GM12878 (cell line): ENCODE measurements at regions not wholly inside any gene's neighbourhood (a gene's known extent, or its start where the extent isn't known, plus 50 kb on each side); places are given as distances from the start of the nearest gene placed in this dataset.

Source experiments
- CREB1 ChIP-seq: IDR thresholded peaks from 2 replicates; pipeline ENCODE4 v1.6.1; 2012; ENCODE audit warnings: low read depth, mild to moderate bottlenecking, inconsistent platforms
- FOS ChIP-seq: IDR thresholded peaks from 3 replicates; pipeline ENCODE4 v1.6.1; 2011; ENCODE audit warnings: borderline replicate concordance; ENCODE audit not compliant: insufficient read length; ENCODE audit errors: extremely low read depth
- HDAC6 ChIP-seq: fragments of 200-600 bp; sonication (generic); IDR thresholded peaks from one replicate; pipeline ENCODE4 v1.8.0; 2017; ENCODE audit warnings: antibody characterized with exemption; ENCODE audit not compliant: unreplicated experiment
- HDGF ChIP-seq: fragments of 450-650 bp; IDR thresholded peaks from 2 replicates; pipeline ENCODE4 v1.6.1; 2016; ENCODE audit warnings: antibody characterized with exemption
- NRF1 ChIP-seq: conservative IDR thresholded peaks from 2 replicates; pipeline ENCODE4 v1.6.1; 2011; ENCODE audit warnings: mild to moderate bottlenecking, low read depth, low read length, improper control_type of control experiment
- POLR2A ChIP-seq: IDR thresholded peaks from 2 replicates; pipeline ENCODE4 v1.6.1; 2011; ENCODE audit warnings: low read depth, mild to moderate bottlenecking, low read length
- POLR2AphosphoS5 ChIP-seq: IDR thresholded peaks from 2 replicates; pipeline ENCODE4 v1.6.1; 2011; ENCODE audit warnings: mild to moderate bottlenecking, low read length, inconsistent platforms
- YY1 ChIP-seq: IDR thresholded peaks from 2 replicates; pipeline ENCODE4 v1.6.1; 2011; ENCODE audit warnings: low read depth, mild to moderate bottlenecking, low read length
- TF ChIP-seq, protein P1 (sequence below): IDR thresholded peaks from 2 replicates; pipeline ENCODE4 v1.6.1; 2011; ENCODE audit warnings: mild to moderate bottlenecking, low read depth, low read length, moderate library complexity; ENCODE audit not compliant: insufficient replicate concordance
- TF ChIP-seq, protein P2 (sequence below): IDR thresholded peaks from 2 replicates; pipeline ENCODE4 v1.6.1; 2012; ENCODE audit warnings: low read depth, low read length, improper control_type of control experiment
- TF ChIP-seq, protein P3 (sequence below): IDR thresholded peaks from 2 replicates; pipeline ENCODE4 v1.6.1; 2012; ENCODE audit warnings: low read length, inconsistent platforms
- TF ChIP-seq, protein P4 (sequence below), 3 experiments: IDR thresholded peaks in 2 of 3; conservative IDR thresholded peaks in 1 of 3; 2 replicates each; pipeline ENCODE4 v1.5.1; 2011; ENCODE audit warnings: low read depth in 3 of 3, low read length in 3 of 3, mild to moderate bottlenecking in 3 of 3, control low read depth in 2 of 3, moderate library complexity in 2 of 3, inconsistent platforms in 1 of 3, mixed read lengths in 1 of 3; ENCODE audit not compliant: control insufficient read depth in 2 of 3, insufficient read depth in 1 of 3; ENCODE audit errors: extremely low read depth in 1 of 3
- TF ChIP-seq, protein P5 (sequence below): IDR thresholded peaks from 2 replicates; pipeline ENCODE4 v1.6.1; 2011; ENCODE audit warnings: borderline replicate concordance, low read depth, mild to moderate bottlenecking, moderate library complexity, mixed read lengths, low read length; ENCODE audit not compliant: insufficient read depth; ENCODE audit errors: extremely low read length
- TF ChIP-seq, protein P6 (sequence below): fragments of 450-650 bp; IDR thresholded peaks from 2 replicates; pipeline ENCODE4 v1.6.1; 2017; ENCODE audit warnings: mild to moderate bottlenecking

DNA sequence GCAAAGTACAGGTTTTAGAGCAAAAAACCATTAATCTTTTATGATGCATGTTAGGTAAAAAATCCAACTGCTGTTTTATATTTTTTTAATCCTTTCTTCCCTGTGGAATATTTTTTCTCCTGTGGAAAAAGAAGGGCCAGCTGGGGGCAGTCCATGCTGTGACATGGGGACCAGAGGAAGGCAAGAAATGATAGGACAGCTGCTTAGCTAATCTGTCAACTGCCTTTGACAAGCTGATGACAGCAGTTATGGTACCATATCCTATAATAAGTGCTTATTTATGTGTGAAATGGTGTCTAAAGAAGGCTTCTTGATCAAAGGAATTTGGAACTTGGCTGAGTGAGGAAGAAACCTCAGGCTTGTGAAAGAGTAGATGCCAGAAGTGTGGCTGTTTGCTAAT, 452.4 kb upstream of the NOVA1 start:
- TF ChIP-seq, protein P1, sequence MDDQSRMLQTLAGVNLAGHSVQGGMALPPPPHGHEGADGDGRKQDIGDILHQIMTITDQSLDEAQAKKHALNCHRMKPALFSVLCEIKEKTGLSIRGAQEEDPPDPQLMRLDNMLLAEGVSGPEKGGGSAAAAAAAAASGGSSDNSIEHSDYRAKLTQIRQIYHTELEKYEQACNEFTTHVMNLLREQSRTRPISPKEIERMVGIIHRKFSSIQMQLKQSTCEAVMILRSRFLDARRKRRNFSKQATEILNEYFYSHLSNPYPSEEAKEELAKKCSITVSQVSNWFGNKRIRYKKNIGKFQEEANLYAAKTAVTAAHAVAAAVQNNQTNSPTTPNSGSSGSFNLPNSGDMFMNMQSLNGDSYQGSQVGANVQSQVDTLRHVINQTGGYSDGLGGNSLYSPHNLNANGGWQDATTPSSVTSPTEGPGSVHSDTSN: no peak
- TF ChIP-seq HDAC6: no peak
- TF ChIP-seq HDGF: no peak
- TF ChIP-seq, protein P2, sequence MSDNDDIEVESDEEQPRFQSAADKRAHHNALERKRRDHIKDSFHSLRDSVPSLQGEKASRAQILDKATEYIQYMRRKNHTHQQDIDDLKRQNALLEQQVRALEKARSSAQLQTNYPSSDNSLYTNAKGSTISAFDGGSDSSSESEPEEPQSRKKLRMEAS: no peak
- no peak for TF ChIP-seq POLR2AphosphoS5
- TF ChIP-seq, protein P3, sequence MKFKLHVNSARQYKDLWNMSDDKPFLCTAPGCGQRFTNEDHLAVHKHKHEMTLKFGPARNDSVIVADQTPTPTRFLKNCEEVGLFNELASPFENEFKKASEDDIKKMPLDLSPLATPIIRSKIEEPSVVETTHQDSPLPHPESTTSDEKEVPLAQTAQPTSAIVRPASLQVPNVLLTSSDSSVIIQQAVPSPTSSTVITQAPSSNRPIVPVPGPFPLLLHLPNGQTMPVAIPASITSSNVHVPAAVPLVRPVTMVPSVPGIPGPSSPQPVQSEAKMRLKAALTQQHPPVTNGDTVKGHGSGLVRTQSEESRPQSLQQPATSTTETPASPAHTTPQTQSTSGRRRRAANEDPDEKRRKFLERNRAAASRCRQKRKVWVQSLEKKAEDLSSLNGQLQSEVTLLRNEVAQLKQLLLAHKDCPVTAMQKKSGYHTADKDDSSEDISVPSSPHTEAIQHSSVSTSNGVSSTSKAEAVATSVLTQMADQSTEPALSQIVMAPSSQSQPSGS: no peak
- TF ChIP-seq, protein P4, sequence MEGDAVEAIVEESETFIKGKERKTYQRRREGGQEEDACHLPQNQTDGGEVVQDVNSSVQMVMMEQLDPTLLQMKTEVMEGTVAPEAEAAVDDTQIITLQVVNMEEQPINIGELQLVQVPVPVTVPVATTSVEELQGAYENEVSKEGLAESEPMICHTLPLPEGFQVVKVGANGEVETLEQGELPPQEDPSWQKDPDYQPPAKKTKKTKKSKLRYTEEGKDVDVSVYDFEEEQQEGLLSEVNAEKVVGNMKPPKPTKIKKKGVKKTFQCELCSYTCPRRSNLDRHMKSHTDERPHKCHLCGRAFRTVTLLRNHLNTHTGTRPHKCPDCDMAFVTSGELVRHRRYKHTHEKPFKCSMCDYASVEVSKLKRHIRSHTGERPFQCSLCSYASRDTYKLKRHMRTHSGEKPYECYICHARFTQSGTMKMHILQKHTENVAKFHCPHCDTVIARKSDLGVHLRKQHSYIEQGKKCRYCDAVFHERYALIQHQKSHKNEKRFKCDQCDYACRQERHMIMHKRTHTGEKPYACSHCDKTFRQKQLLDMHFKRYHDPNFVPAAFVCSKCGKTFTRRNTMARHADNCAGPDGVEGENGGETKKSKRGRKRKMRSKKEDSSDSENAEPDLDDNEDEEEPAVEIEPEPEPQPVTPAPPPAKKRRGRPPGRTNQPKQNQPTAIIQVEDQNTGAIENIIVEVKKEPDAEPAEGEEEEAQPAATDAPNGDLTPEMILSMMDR (IDR thresholded peaks at IDR 0.05 in 2 of 3, conservative IDR thresholded peaks at IDR 0.05 in 1 of 3; ENCODE audit: control insufficient read depth in 2 of 3, extremely low read depth in 1 of 3, insufficient read depth in 1 of 3, low read depth in 3 of 3, low read length in 3 of 3): no peak
- no peak for TF ChIP-seq FOS
- TF ChIP-seq CREB1: no peak
- no peak for TF ChIP-seq NRF1
- no peak for TF ChIP-seq YY1
- TF ChIP-seq, protein P5, sequence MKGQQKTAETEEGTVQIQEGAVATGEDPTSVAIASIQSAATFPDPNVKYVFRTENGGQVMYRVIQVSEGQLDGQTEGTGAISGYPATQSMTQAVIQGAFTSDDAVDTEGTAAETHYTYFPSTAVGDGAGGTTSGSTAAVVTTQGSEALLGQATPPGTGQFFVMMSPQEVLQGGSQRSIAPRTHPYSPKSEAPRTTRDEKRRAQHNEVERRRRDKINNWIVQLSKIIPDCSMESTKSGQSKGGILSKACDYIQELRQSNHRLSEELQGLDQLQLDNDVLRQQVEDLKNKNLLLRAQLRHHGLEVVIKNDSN: no peak
- TF ChIP-seq POLR2A: no peak
- TF ChIP-seq, protein P6, sequence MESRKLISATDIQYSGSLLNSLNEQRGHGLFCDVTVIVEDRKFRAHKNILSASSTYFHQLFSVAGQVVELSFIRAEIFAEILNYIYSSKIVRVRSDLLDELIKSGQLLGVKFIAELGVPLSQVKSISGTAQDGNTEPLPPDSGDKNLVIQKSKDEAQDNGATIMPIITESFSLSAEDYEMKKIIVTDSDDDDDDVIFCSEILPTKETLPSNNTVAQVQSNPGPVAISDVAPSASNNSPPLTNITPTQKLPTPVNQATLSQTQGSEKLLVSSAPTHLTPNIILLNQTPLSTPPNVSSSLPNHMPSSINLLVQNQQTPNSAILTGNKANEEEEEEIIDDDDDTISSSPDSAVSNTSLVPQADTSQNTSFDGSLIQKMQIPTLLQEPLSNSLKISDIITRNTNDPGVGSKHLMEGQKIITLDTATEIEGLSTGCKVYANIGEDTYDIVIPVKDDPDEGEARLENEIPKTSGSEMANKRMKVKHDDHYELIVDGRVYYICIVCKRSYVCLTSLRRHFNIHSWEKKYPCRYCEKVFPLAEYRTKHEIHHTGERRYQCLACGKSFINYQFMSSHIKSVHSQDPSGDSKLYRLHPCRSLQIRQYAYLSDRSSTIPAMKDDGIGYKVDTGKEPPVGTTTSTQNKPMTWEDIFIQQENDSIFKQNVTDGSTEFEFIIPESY: no peak
